ENCODE measurements at regions not wholly inside any gene's neighbourhood (a gene's known extent, or its start where the extent isn't known, plus 50 kb on each side); places are given as distances from the start of the nearest gene placed in this dataset.

DNA sequence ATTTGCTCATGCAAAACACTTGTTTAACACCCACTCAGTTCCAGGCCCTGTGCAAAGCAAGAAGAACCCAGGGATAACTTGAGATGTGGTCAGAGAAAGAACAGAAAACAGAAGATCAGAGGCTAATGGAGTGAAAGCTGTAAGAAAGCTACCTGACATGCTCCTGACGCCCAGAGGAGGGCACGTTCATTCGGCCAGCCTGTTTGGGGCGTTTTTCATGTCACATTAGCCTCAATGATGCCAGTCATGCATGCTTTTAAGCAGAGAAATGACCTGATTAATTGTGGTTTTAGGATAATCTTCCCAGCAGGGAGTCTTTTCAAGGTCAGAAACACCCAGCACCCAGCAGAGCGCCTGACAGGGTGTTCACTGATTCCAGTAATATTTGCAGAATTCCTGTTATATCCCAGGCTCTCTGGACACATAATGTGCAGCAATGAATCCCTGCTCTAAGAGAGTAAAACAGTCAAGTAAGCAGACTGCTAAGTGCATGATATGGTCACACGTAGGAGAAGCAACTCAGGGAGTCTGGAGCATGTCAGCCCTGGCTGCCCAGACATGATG, 320.0 kb downstream of the LRATD1 start:
- TF ChIP-seq EZH2 (IDR thresholded peaks at IDR 0.05) (no peak), POLR2AphosphoS5 (IDR thresholded peaks at IDR 0.05; ENCODE audit: borderline replicate concordance, low read depth, low read length) (no peak)
